ENCODE measurements at regions not wholly inside any gene's neighbourhood (a gene's known extent, or its start where the extent isn't known, plus 50 kb on each side); places are given as distances from the start of the nearest gene placed in this dataset.

DNA sequence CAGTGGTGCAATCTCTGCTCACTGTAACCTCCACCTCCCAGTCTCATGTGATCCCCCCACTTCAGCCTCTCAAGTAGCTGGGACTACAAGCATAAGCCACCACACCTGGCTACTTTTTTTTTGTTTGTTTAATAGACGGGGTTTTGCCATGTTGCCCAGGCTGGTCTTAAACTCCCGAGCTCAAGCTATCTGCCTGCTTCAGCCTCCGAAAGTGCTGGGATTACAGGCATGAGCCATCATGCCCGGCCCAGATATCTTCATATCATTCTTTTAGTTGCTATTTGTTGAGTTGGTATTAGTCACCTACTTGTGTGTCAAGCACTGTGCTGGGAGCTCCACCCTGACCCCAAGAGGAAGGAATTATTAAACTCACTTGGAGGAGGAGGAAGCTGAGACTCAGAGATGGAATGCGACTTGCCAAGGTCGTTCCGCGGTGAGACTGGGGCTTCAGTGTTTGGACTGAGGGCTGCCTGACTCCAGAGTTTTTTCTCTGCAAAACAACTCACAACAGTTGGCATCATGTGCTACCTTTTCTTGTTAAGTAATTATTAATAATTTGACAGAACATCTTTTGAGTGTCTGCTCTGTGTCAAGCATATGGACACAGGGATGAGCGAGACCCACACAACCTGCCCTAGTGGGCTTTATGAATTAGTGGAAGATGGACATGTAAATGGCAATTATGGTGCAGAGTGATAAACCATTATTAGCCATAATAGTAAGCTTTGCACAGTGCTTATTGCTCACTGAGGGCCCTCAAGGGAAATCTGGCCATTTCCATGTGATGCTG is 132.0 kb downstream of the FOXD2 start:
- H3K36me3 ChIP-seq (ENCODE audit: control insufficient read depth in 5 of 5, insufficient read depth in 5 of 5, low read length in 5 of 5), result no peaks in the 10 kb centered on the region
- peaks cover 0 to 31% (median 12%) of the 10 kb centered on the region in 5 donors for H3K27me3 ChIP-seq (ENCODE audit: control insufficient read depth in 5 of 5, insufficient read depth in 4 of 5, low read length in 5 of 5)
- H3K9me3 ChIP-seq (ENCODE audit: control insufficient read depth in 5 of 5, low read length in 5 of 5), result no peaks in the 10 kb centered on the region
- H3K4me3 ChIP-seq (ENCODE audit: low read depth in 1 of 5, low read length in 5 of 5), result no peak overlapping the region
- H3K9ac ChIP-seq (ENCODE audit: low read length in 5 of 5), result no peak overlapping the region
- H3K4me1 ChIP-seq (ENCODE audit: control insufficient read depth in 5 of 5, insufficient read depth in 5 of 5, low read length in 5 of 5), result peaks cover 0 to 3% (median 0%) of the 10 kb centered on the region in 5 donors
- no peak overlapping the region for H3K27ac ChIP-seq (ENCODE audit: low read depth, low read length)

DNA sequence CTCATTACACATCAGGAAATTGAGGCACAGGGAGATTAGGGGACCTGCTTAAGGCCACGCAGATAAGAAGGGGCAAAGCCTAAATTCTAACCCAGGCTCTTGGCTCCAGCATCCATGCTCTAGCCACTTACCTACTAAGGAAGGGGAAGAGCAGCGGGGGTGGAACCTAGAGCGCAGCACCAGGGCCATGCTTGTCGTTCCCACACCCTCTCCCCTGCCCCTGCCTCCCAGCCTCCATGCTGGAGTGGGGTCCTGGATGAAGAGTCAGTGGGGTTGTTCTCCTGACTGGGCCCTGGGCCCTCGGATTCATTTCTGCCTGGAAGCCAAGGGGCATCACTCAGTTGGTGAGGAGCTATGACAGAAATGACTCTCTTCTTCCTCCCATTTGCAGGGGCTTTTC is 133.3 kb downstream of the FOXD2 start:
- Histone ChIP-seq H3K4me3 (ENCODE audit: low read depth in 1 of 5, low read length in 5 of 5) (no peak overlapping the region), H3K9me3 (ENCODE audit: control insufficient read depth in 5 of 5, low read length in 5 of 5) (no peaks in the 10 kb centered on the region), H3K36me3 (ENCODE audit: control insufficient read depth in 5 of 5, insufficient read depth in 5 of 5, low read length in 5 of 5) (no peaks in the 10 kb centered on the region), H3K27me3 (ENCODE audit: control insufficient read depth in 5 of 5, insufficient read depth in 4 of 5, low read length in 5 of 5) (peaks cover 0 to 31% (median 15%) of the 10 kb centered on the region in 5 donors), H3K27ac (ENCODE audit: low read depth, low read length) (no peak overlapping the region), H3K4me1 (ENCODE audit: control insufficient read depth in 5 of 5, insufficient read depth in 5 of 5, low read length in 5 of 5) (peaks cover 0 to 3% (median 0%) of the 10 kb centered on the region in 5 donors), H3K9ac (ENCODE audit: low read length in 5 of 5) (no peak overlapping the region)

DNA sequence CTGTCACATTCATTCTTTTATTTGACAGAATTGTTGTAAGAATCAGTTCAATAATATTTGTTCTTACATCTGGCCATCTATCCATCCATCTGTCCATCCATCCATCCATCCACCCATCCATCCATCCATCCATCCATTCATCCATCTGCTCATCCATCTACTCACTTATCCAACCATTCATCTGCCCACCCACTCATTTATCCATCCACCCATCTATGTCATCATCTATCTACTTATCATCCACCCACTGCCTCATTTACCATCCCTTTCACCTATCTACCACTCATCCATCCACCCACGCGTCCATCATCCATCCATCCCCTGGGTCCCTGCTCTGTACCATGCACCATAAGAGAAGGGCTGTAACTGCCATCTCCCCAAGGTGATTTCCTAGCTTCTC is 134.1 kb downstream of the FOXD2 start:
- Histone ChIP-seq H3K36me3 (ENCODE audit: control insufficient read depth in 5 of 5, insufficient read depth in 5 of 5, low read length in 5 of 5) (no peaks in the 10 kb centered on the region), H3K9ac (ENCODE audit: low read length in 5 of 5) (no peak overlapping the region), H3K4me1 (ENCODE audit: control insufficient read depth in 5 of 5, insufficient read depth in 5 of 5, low read length in 5 of 5) (peaks cover 0 to 3% (median 0%) of the 10 kb centered on the region in 5 donors), H3K27ac (ENCODE audit: low read depth, low read length) (no peak overlapping the region), H3K4me3 (ENCODE audit: low read depth in 1 of 5, low read length in 5 of 5) (no peak overlapping the region), H3K9me3 (ENCODE audit: control insufficient read depth in 5 of 5, low read length in 5 of 5) (no peaks in the 10 kb centered on the region), H3K27me3 (ENCODE audit: control insufficient read depth in 5 of 5, insufficient read depth in 4 of 5, low read length in 5 of 5) (peaks cover 0 to 31% (median 13%) of the 10 kb centered on the region in 5 donors)

DNA sequence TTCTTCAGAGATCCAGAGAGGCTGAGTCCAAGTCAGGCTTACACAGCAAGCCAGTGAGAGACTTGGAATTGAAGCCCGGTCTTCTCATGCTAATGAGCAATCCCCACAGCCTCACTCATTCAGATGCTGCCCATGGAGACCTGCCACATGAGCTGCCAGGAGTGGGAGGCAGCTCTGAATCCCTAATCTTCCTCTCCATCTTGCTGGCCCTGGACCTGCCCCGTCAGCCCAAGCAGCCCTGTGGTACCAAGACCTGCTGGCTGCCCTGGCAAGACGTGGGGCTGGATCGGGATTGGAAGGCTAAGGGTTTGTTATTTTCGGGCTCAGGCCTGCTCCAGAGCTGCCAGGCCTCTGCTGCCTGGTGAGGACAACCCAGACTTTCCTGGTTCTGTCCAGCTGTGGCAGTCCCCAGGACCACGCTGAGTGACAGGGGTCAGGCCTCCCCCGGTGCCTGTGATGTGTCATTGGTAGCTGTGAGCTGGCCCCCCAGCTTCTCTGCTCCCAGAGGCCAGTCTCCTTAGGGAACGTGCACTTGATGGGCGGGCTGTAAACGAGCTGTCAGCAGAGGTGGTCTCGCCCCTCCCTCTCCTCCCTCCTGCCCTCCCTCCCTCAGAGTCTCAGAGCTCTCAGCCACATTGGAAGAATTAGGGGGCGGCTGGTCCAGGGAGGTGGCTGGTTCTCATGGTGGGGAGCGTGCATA is 135.0 kb downstream of the FOXD2 start:
- Histone ChIP-seq H3K27ac (ENCODE audit: low read depth, low read length) (no peak overlapping the region), H3K4me1 (ENCODE audit: control insufficient read depth in 5 of 5, insufficient read depth in 5 of 5, low read length in 5 of 5) (peaks cover 0 to 3% (median 0%) of the 10 kb centered on the region in 5 donors), H3K27me3 (ENCODE audit: control insufficient read depth in 5 of 5, insufficient read depth in 4 of 5, low read length in 5 of 5) (peaks cover 7 to 33% (median 14%) of the 10 kb centered on the region in 5 donors), H3K36me3 (ENCODE audit: control insufficient read depth in 5 of 5, insufficient read depth in 5 of 5, low read length in 5 of 5) (no peaks in the 10 kb centered on the region), H3K9ac (ENCODE audit: low read length in 5 of 5) (no peak overlapping the region), H3K4me3 (ENCODE audit: low read depth in 1 of 5, low read length in 5 of 5) (no peak overlapping the region), H3K9me3 (ENCODE audit: control insufficient read depth in 5 of 5, low read length in 5 of 5) (no peaks in the 10 kb centered on the region)

DNA sequence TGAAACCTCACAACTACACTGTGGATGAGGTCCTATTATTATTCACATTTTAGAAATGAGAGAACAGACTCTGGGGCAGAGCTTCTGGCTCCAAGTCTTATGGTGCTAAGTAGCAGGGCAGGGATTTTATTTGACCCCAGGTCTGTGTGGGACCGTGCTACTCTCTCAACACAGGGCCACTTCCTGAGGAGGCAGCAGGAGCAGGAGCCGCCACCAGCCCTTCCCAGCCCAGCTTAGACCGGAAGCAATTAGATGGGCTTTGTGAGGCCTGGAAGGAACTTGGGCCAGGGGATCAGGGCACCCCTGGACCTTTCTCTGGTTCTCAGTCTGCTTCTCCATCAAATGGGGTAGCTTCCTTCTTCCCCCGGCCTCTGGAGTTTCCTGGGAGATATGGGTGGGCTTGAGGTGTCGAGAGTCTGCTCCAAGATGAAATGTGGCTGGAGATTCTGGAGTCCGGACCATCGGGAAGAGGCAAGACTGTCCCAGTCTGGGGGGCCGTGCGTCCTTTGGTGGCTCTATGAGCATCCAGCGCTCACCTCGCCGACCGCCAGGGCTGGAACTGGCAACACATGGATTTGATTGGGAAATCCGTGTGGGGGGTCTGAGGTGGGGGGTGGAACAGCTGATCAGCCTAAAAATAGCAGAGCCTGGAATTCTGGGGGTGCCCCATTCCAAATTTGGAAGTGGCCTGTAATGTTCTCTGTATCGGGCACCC is 136.8 kb downstream of the FOXD2 start:
- Histone ChIP-seq H3K4me3 (ENCODE audit: low read depth in 1 of 5, low read length in 5 of 5) (no peak overlapping the region), H3K27me3 (ENCODE audit: control insufficient read depth in 5 of 5, insufficient read depth in 4 of 5, low read length in 5 of 5) (peaks cover 7 to 33% (median 15%) of the 10 kb centered on the region in 5 donors), H3K9me3 (ENCODE audit: control insufficient read depth in 5 of 5, low read length in 5 of 5) (no peaks in the 10 kb centered on the region), H3K4me1 (ENCODE audit: control insufficient read depth in 5 of 5, insufficient read depth in 5 of 5, low read length in 5 of 5) (peaks cover 0 to 8% (median 0%) of the 10 kb centered on the region in 5 donors), H3K9ac (ENCODE audit: low read length in 5 of 5) (no peak overlapping the region), H3K36me3 (ENCODE audit: control insufficient read depth in 5 of 5, insufficient read depth in 5 of 5, low read length in 5 of 5) (no peaks in the 10 kb centered on the region), H3K27ac (ENCODE audit: low read depth, low read length) (no peak overlapping the region)

DNA sequence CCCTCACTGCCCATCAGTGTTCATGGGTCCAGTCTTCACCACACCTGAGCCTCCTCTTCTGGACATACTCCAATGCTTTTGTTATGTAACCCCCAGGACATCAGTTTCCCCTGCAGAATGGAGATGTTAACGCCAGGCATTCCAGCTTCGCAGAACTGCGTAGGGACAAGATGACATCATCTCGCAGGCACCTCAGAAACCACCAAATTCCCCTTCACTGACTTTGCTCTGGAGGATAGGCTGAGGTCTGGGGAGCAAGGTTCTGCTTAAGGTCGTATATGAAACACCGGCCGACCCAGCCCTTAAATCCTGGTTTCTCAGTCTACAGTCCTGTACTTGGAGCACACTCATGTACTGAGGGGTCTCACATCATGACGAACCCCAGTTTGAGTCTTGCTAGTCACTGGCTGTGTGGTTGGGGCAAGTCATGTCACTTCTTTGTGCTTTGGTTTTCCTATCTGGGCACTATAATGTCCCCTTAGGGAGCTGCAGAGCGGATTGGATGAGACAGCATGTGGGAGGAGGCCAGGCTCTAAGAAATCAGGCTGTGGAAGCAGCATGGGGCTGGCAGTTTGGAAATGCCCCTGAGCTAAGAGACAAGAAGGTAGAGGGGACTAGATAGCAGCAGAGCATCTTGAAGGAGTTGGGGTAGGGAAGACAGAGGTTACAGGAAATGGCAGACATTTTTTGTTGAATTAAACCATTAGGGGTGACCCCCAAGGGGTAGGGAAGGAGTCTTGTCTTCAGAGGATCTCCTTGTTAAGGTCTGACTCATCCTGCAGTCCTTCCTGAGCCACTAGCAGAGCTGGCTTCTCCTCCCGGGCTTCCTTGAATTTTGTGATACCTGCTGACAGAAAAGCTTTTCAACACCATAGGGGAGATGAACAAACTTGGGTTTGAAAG is 138.3 kb downstream of the FOXD2 start:
- H3K9ac ChIP-seq (ENCODE audit: low read length in 5 of 5), result no peak overlapping the region
- H3K36me3 ChIP-seq (ENCODE audit: control insufficient read depth in 5 of 5, insufficient read depth in 5 of 5, low read length in 5 of 5), result no peaks in the 10 kb centered on the region
- no peak overlapping the region for H3K4me3 ChIP-seq (ENCODE audit: low read depth in 1 of 5, low read length in 5 of 5)
- H3K4me1 ChIP-seq (ENCODE audit: control insufficient read depth in 5 of 5, insufficient read depth in 5 of 5, low read length in 5 of 5), result peaks cover 0 to 7% (median 0%) of the 10 kb centered on the region in 5 donors
- no peaks in the 10 kb centered on the region for H3K9me3 ChIP-seq (ENCODE audit: control insufficient read depth in 5 of 5, low read length in 5 of 5)
- no peak overlapping the region for H3K27ac ChIP-seq (ENCODE audit: low read depth, low read length)
- H3K27me3 ChIP-seq (ENCODE audit: control insufficient read depth in 5 of 5, insufficient read depth in 4 of 5, low read length in 5 of 5), result peaks cover 7 to 37% (median 14%) of the 10 kb centered on the region in 5 donors

DNA sequence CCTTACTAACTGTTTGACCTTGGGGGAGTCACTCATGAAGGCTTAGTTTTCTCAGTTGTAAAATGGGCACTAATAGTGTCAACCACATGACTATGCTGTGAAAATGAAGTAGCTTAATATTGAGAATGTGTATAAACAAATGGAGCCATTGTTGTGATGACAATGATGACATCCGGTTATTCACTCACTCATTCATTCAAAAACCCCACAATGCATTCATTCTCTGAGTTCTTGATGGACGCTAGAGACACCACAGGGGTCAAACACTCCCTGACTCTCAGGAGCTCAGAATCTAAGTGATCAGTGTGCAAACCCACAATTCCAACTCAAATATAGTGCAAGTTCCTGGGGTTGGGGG is 138.9 kb downstream of the FOXD2 start:
- H3K4me3 ChIP-seq (ENCODE audit: low read depth in 1 of 5, low read length in 5 of 5), result no peak overlapping the region
- H3K9me3 ChIP-seq (ENCODE audit: control insufficient read depth in 5 of 5, low read length in 5 of 5), result no peaks in the 10 kb centered on the region
- no peaks in the 10 kb centered on the region for H3K36me3 ChIP-seq (ENCODE audit: control insufficient read depth in 5 of 5, insufficient read depth in 5 of 5, low read length in 5 of 5)
- H3K27ac ChIP-seq (ENCODE audit: low read depth, low read length), result no peak overlapping the region
- H3K27me3 ChIP-seq (ENCODE audit: control insufficient read depth in 5 of 5, insufficient read depth in 4 of 5, low read length in 5 of 5), result peaks cover 7 to 36% (median 14%) of the 10 kb centered on the region in 5 donors
- no peak overlapping the region for H3K9ac ChIP-seq (ENCODE audit: low read length in 5 of 5)
- H3K4me1 ChIP-seq (ENCODE audit: control insufficient read depth in 5 of 5, insufficient read depth in 5 of 5, low read length in 5 of 5), result peaks cover 0 to 7% (median 0%) of the 10 kb centered on the region in 5 donors

DNA sequence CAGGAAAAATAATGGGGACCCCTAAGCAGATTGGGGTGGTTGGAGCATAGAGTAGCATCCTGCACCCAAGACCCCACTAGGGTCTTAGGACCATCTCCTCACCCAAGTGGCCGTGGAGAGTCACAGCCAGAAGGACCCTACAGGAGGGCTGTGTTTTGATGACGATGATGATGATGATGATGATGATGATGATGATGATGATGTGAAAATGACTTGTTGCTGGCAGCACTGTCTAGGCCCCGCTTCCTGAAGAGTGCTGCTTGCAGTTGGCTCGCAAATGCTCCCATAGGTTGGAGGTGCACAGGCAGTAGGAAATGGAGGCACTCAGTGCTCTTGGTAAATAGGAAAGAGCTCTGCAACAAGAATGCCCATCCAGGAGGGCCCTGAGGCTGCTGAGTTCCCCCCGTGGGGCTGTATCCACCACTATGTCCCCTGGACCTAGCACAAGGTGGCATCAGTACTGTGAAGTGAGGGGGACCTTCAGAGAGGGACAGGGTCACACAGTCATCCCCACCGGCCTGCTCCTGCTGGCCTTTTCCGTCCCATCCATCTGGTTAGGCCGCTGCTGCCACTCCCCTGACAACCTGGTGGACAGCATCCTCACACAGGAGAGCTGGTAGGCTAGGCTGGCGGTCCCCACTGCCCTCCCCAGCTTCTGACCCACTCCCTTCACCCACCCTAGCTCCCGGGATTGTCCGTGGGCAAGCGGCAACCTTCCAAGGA is 139.6 kb downstream of the FOXD2 start:
- no peak overlapping the region for H3K9ac ChIP-seq (ENCODE audit: low read length in 5 of 5)
- H3K9me3 ChIP-seq (ENCODE audit: control insufficient read depth in 5 of 5, low read length in 5 of 5), result no peaks in the 10 kb centered on the region
- H3K27ac ChIP-seq (ENCODE audit: low read depth, low read length), result no peak overlapping the region
- no peaks in the 10 kb centered on the region for H3K36me3 ChIP-seq (ENCODE audit: control insufficient read depth in 5 of 5, insufficient read depth in 5 of 5, low read length in 5 of 5)
- H3K4me1 ChIP-seq (ENCODE audit: control insufficient read depth in 5 of 5, insufficient read depth in 5 of 5, low read length in 5 of 5), result peaks cover 0 to 7% (median 0%) of the 10 kb centered on the region in 5 donors
- no peak overlapping the region for H3K4me3 ChIP-seq (ENCODE audit: low read depth in 1 of 5, low read length in 5 of 5)
- H3K27me3 ChIP-seq (ENCODE audit: control insufficient read depth in 5 of 5, insufficient read depth in 4 of 5, low read length in 5 of 5), result peaks cover 7 to 36% (median 14%) of the 10 kb centered on the region in 5 donors

Data from subcutaneous abdominal adipose tissue (tissue), 5 donors.